Stimulated activated CD4-positive, alpha-beta T cell treated with anti-CD3 and anti-CD28 coated beads, TNF-alpha, amount 100 ng/mL, for 48 hours (primary cell): ENCODE measurements at regions not wholly inside any gene's neighbourhood (a gene's known extent, or its start where the extent isn't known, plus 50 kb on each side); places are given as distances from the start of the nearest gene placed in this dataset.
A peak's percentile ranks its signal among the peaks of the same experiment; 100 is the strongest.

Source experiments
- DNase-seq, 3 donors: peaks; one replicate each; pipeline ENCODE4 v3.0.0-alpha.2; 2020; ENCODE audit warnings: low read depth in 3 of 3

GRCh38 chr20:52818491-52818890, 153.7 kb upstream of the TSHZ2 start:
- DNase-seq: no peak

- DNase-seq: no peak
Observed at GRCh38 chr20:52817981-52818380, 154.2 kb upstream of the TSHZ2 start.

- DNase-seq: no peak
Observed at GRCh38 chr20:52817511-52817910, 154.6 kb upstream of the TSHZ2 start.

- no peak for DNase-seq
Observed at GRCh38 chr20:52814371-52814770, 157.8 kb upstream of the TSHZ2 start.

GRCh38 chr20:52812231-52812847, 159.8 kb upstream of the TSHZ2 start:
- no peak for DNase-seq

GRCh38 chr20:52809003-52809402, 163.2 kb upstream of the TSHZ2 start:
- no peak for DNase-seq

- DNase-seq: no peak
Observed at GRCh38 chr20:52806918-52807317, 165.2 kb upstream of the TSHZ2 start.

GRCh38 chr20:52805843-52806242, 166.3 kb upstream of the TSHZ2 start:
- DNase-seq: no peak

- DNase-seq: no peak
Observed at GRCh38 chr20:52805296-52805571, 166.9 kb upstream of the TSHZ2 start.

- no peak for DNase-seq
Observed at GRCh38 chr20:52804497-52805295, 167.5 kb upstream of the TSHZ2 start.

- DNase-seq: no peak
Observed at GRCh38 chr20:52801628-52802006, 170.5 kb upstream of the TSHZ2 start.

GRCh38 chr20:52800734-52801627, 171.2 kb upstream of the TSHZ2 start:
- no peak for DNase-seq

- DNase-seq: no peak
Observed at GRCh38 chr20:52799130-52799529, 173.0 kb upstream of the TSHZ2 start.

- DNase-seq: no peak
Observed at GRCh38 chr20:52798124-52798523, 174.0 kb upstream of the TSHZ2 start.

- no peak for DNase-seq
Observed at GRCh38 chr20:52794853-52795252, 177.3 kb upstream of the TSHZ2 start.

- DNase-seq: no peak
Observed at GRCh38 chr20:52793339-52793963, 178.7 kb upstream of the TSHZ2 start.

GRCh38 chr20:52791091-52791490, 181.1 kb upstream of the TSHZ2 start:
- no peak for DNase-seq

- DNase-seq: no peak
Observed at GRCh38 chr20:52789716-52790115, 182.4 kb upstream of the TSHZ2 start.

GRCh38 chr20:52787962-52788361, 184.2 kb upstream of the TSHZ2 start:
- DNase-seq: no peak

GRCh38 chr20:52787216-52787615, 184.9 kb upstream of the TSHZ2 start:
- no peak for DNase-seq

- DNase-seq: no peak
Observed at GRCh38 chr20:52785679-52786078, 186.5 kb upstream of the TSHZ2 start.

GRCh38 chr20:52783769-52784168, 188.4 kb upstream of the TSHZ2 start:
- peak; percentile 10 to 26 (median 20) for DNase-seq
